GM12874 (cell line): ENCODE measurements at regions not wholly inside any gene's neighbourhood (a gene's known extent, or its start where the extent isn't known, plus 50 kb on each side); places are given as distances from the start of the nearest gene placed in this dataset.

Experiments
- TF ChIP-seq, protein P1 (sequence below): IDR thresholded peaks from 2 replicates; pipeline ENCODE4 v1.5.1; 2011; ENCODE audit warnings: low read depth, mild to moderate bottlenecking, control low read depth, low read length, moderate library complexity; ENCODE audit not compliant: insufficient read depth

- TF ChIP-seq, protein P1, sequence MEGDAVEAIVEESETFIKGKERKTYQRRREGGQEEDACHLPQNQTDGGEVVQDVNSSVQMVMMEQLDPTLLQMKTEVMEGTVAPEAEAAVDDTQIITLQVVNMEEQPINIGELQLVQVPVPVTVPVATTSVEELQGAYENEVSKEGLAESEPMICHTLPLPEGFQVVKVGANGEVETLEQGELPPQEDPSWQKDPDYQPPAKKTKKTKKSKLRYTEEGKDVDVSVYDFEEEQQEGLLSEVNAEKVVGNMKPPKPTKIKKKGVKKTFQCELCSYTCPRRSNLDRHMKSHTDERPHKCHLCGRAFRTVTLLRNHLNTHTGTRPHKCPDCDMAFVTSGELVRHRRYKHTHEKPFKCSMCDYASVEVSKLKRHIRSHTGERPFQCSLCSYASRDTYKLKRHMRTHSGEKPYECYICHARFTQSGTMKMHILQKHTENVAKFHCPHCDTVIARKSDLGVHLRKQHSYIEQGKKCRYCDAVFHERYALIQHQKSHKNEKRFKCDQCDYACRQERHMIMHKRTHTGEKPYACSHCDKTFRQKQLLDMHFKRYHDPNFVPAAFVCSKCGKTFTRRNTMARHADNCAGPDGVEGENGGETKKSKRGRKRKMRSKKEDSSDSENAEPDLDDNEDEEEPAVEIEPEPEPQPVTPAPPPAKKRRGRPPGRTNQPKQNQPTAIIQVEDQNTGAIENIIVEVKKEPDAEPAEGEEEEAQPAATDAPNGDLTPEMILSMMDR = no peak
Observed at GRCh38 chr12:73308747-73309146, 1036.6 kb downstream of the TRHDE start.

GRCh38 chr12:73321319-73321718 is 1049.1 kb downstream of the TRHDE start:
- TF ChIP-seq, protein P1 = no peak

DNA sequence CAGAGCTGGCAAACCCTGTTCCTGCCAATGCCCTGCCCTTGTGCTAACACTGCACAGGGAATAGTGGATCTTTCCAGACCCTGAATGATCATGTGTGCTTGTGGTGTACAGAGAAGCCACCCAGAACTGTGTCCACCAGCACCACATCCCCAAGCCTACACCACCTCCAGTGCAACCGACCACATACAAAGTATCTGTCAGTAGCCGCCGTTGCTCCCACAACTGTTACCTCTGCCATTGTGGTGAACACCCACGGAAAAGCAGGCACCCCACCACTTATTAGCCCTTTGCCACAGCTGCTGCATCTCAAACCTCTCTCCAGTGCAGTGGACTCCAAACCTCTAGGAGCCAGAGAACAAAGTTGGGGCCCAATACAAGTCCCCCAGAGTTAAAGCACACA is 1049.6 kb downstream of the TRHDE start:
- TF ChIP-seq, protein P1 = no peak

GRCh38 chr12:73330584-73331351 is 1058.6 kb downstream of the TRHDE start:
- TF ChIP-seq, protein P1 = no peak

DNA sequence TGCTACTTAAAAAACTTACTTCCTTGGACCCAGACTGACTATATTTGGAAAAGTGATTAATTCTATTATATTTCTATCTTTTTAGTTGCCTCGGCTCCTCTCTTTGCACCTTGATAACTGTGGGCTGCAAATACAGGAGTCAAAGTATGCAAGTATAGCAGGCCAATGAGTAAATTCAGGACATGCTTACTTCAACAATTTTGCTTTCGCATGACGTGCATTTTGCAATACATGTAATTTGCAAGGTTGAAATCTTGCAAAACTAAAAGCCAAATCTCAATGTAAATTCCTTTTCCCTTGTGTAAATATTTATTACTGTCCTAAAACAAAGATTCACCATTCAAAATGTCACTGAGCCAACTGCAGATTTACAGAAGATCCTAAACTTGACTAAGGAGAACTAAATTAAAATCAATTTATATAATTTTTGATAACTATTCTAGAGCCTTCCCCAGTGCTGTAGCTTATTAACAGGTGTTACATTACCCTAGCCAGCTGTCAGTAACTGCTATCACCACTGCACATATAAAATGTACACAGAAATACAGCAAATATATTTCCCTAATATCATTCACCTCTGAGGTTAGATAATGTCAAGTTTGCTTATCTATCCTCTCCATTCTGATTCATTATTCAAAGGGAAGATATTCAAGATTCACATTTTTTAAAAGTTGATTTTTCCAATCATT is 1069.5 kb downstream of the TRHDE start:
- TF ChIP-seq, protein P1 = no peak

- TF ChIP-seq, protein P1 = no peak
Observed at GRCh38 chr12:73342733-73343132, 1070.6 kb downstream of the TRHDE start.

- TF ChIP-seq, protein P1 = no peak
Observed at GRCh38 chr12:73352826-73353225, 1080.7 kb downstream of the TRHDE start.
